ENCODE measurements at regions not wholly inside any gene's neighbourhood (a gene's known extent, or its start where the extent isn't known, plus 50 kb on each side); places are given as distances from the start of the nearest gene placed in this dataset.

GRCh38 chr9:16924311-16924915, 53.9 kb upstream of the BNC2 start:
- no peak for DNase-seq (ENCODE audit: extremely low spot score)
- CTCF ChIA-PET, result no interaction called here
- TF ChIP-seq ELF4 (IDR thresholded peaks at IDR 0.05), result no peak
- no peak for TF ChIP-seq CTBP1 (IDR thresholded peaks at IDR 0.05; ENCODE audit: borderline replicate concordance)
- TF ChIP-seq L3MBTL2 (conservative IDR thresholded peaks at IDR 0.05), result no peak
- TF ChIP-seq BHLHE40 (IDR thresholded peaks at IDR 0.05; ENCODE audit: borderline replicate concordance), result no peak
- TF ChIP-seq PKNOX1 (IDR thresholded peaks at IDR 0.05), result no peak
- no peak for TF ChIP-seq FOXK2 (IDR thresholded peaks at IDR 0.05)
- no peak for TF ChIP-seq FOXM1 (IDR thresholded peaks at IDR 0.05; ENCODE audit: borderline replicate concordance)
- no peak for TF ChIP-seq FOXA1 (IDR thresholded peaks at IDR 0.05)
- POLR2A ChIA-PET, result no interaction called here

GRCh38 chr9:16921855-16922254, 51.4 kb upstream of the BNC2 start:
- ChIA-PET POLR2A (no interaction called here), CTCF (no interaction called here)
- TF ChIP-seq HDGF (IDR thresholded peaks at IDR 0.05; ENCODE audit: borderline replicate concordance) (no peak), ARNT (IDR thresholded peaks at IDR 0.05) (no peak), BHLHE40 (IDR thresholded peaks at IDR 0.05; ENCODE audit: borderline replicate concordance) (no peak), LEF1 (IDR thresholded peaks at IDR 0.05; ENCODE audit: borderline replicate concordance) (no peak), PKNOX1 (IDR thresholded peaks at IDR 0.05) (no peak), NFRKB (IDR thresholded peaks at IDR 0.05) (no peak), ELF4 (IDR thresholded peaks at IDR 0.05) (no peak), TARDBP (IDR thresholded peaks at IDR 0.05) (no peak), FOXK2 (IDR thresholded peaks at IDR 0.05) (no peak), ZNF384 (IDR thresholded peaks at IDR 0.05) (no peak), FOXM1 (IDR thresholded peaks at IDR 0.05; ENCODE audit: borderline replicate concordance) (no peak), FOXA1 (IDR thresholded peaks at IDR 0.05) (no peak), L3MBTL2 (conservative IDR thresholded peaks at IDR 0.05) (no peak), SUZ12 (IDR thresholded peaks at IDR 0.05) (no peak), CTBP1 (IDR thresholded peaks at IDR 0.05; ENCODE audit: borderline replicate concordance) (no peak), SP1 (IDR thresholded peaks at IDR 0.05) (no peak)
- no peak for DNase-seq (ENCODE audit: extremely low spot score)

All from HEK293T (cell line).